Keratinocyte (primary cell): ENCODE measurements at regions not wholly inside any gene's neighbourhood (a gene's known extent, or its start where the extent isn't known, plus 50 kb on each side); places are given as distances from the start of the nearest gene placed in this dataset.

Experiments
- DNase-seq: peaks from one replicate; pipeline ENCODE4 v3.0.0-alpha.2; 2011; ENCODE audit warnings: low read depth, missing footprints, low spot score
- FAIRE-seq: peaks from 2 replicates; lab custom pipeline; 2011; peaks lifted over from hg19 to GRCh38; lab: Jason Lieb, UNC
- H2AFZ ChIP-seq: 2 replicates; pipeline ENCODE4 v1.6.0; 2012; ENCODE audit warnings: low read length, control low read depth, inconsistent platforms; ENCODE audit not compliant: control insufficient read depth
- H3K27ac ChIP-seq: 2 replicates; pipeline ENCODE4 v1.5.1; 2011; ENCODE audit warnings: low read length; ENCODE audit not compliant: control insufficient read depth, insufficient read depth
- H3K27me3 ChIP-seq: 3 replicates; pipeline ENCODE4 v1.6.0; 2011; ENCODE audit warnings: low read length; ENCODE audit not compliant: control insufficient read depth, insufficient read depth; ENCODE audit errors: extremely low read depth
- H3K36me3 ChIP-seq, 2 experiments: 2 replicates in 1 of 2; 3 replicates in 1 of 2; pipeline ENCODE4 v1.5.1; 2011; ENCODE audit warnings: low read length in 2 of 2, mild to moderate bottlenecking in 1 of 2; ENCODE audit not compliant: control insufficient read depth in 2 of 2, insufficient read depth in 2 of 2; ENCODE audit errors: extremely low read depth in 1 of 2
- H3K4me1 ChIP-seq: 3 replicates; pipeline ENCODE4 v1.5.1; 2011; ENCODE audit warnings: low read length; ENCODE audit not compliant: control insufficient read depth, insufficient read depth; ENCODE audit errors: extremely low read depth
- H3K4me2 ChIP-seq: 3 replicates; pipeline ENCODE4 v1.6.0; 2011; ENCODE audit warnings: low read depth, low read length; ENCODE audit not compliant: control insufficient read depth, insufficient read depth; ENCODE audit errors: extremely low read depth
- H3K4me3 ChIP-seq, 3 experiments: fragments of 200-600 bp in 1 of 3; sonication (generic) in 1 of 3; 2 replicates in 2 of 3; 3 replicates in 1 of 3; pipeline ENCODE4 v1.5.1; 2011 to 2016; ENCODE audit warnings: low read length in 3 of 3, mild to moderate bottlenecking in 3 of 3, control low read depth in 2 of 3, inconsistent platforms in 1 of 3, low read depth in 1 of 3, mixed read lengths in 1 of 3, mixed run types in 1 of 3, moderate library complexity in 1 of 3; ENCODE audit not compliant: control insufficient read depth in 2 of 3, insufficient read depth in 2 of 3; ENCODE audit errors: extremely low read depth in 1 of 3
- H3K79me2 ChIP-seq: 2 replicates; pipeline ENCODE4 v1.6.0; 2012; ENCODE audit warnings: low read length; ENCODE audit not compliant: control insufficient read depth, insufficient read depth
- H3K9ac ChIP-seq: 3 replicates; pipeline ENCODE4 v1.6.0; 2011; ENCODE audit warnings: low read length; ENCODE audit not compliant: control insufficient read depth, insufficient read depth; ENCODE audit errors: extremely low read depth
- H3K9me1 ChIP-seq: 3 replicates; pipeline ENCODE4 v1.6.0; 2011; ENCODE audit warnings: low read length; ENCODE audit not compliant: control insufficient read depth, insufficient read depth; ENCODE audit errors: extremely low read depth
- H3K9me3 ChIP-seq: 2 replicates; pipeline ENCODE4 v1.5.1; 2012; ENCODE audit warnings: low read depth, low read length; ENCODE audit not compliant: control insufficient read depth
- H4K20me1 ChIP-seq: 3 replicates; pipeline ENCODE4 v1.6.0; 2011; ENCODE audit warnings: low read length; ENCODE audit not compliant: control insufficient read depth, insufficient read depth; ENCODE audit errors: extremely low read depth
- EZH2 ChIP-seq: IDR thresholded peaks from one replicate; pipeline ENCODE4 v1.6.1; 2012; ENCODE audit warnings: inconsistent platforms, mild to moderate bottlenecking, low read length, moderate library complexity
- dilution Hi-C: fragments of 300-500 bp; cut with MboI; formaldehyde crosslinking; loops from one replicate; pipeline ENCODE4 v1.7.0; 2020; ENCODE audit warnings: low sequenced_read_pairs; ENCODE audit not compliant: extremely low pct_ligation_motif_present
- TF ChIP-seq, protein P1 (sequence below), 3 experiments: IDR thresholded peaks in 1 of 3; conservative IDR thresholded peaks in 1 of 3; optimal IDR thresholded peaks in 1 of 3; 2 replicates in 2 of 3; 3 replicates in 1 of 3; pipeline versions ENCODE3 to v1.5.1; 2011; ENCODE audit warnings: low read length in 3 of 3, mild to moderate bottlenecking in 3 of 3, moderate library complexity in 2 of 3, control low read depth in 1 of 3, inconsistent platforms in 1 of 3; ENCODE audit not compliant: insufficient read depth in 2 of 3; ENCODE audit errors: extremely low read depth in 1 of 3

- peak; percentile 57 for FAIRE-seq
- dilution Hi-C loops, result no loop called here
- H3K9me1 ChIP-seq, result no peaks in the 10 kb centered on the region
- no peaks in the 10 kb centered on the region for H3K36me3 ChIP-seq
- H3K27ac ChIP-seq, result peak overlapping the region; percentile 52
- H3K27me3 ChIP-seq, result no peaks in the 10 kb centered on the region
- no peak for TF ChIP-seq EZH2
- TF ChIP-seq, protein P1, sequence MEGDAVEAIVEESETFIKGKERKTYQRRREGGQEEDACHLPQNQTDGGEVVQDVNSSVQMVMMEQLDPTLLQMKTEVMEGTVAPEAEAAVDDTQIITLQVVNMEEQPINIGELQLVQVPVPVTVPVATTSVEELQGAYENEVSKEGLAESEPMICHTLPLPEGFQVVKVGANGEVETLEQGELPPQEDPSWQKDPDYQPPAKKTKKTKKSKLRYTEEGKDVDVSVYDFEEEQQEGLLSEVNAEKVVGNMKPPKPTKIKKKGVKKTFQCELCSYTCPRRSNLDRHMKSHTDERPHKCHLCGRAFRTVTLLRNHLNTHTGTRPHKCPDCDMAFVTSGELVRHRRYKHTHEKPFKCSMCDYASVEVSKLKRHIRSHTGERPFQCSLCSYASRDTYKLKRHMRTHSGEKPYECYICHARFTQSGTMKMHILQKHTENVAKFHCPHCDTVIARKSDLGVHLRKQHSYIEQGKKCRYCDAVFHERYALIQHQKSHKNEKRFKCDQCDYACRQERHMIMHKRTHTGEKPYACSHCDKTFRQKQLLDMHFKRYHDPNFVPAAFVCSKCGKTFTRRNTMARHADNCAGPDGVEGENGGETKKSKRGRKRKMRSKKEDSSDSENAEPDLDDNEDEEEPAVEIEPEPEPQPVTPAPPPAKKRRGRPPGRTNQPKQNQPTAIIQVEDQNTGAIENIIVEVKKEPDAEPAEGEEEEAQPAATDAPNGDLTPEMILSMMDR (optimal IDR thresholded peaks at IDR 0.05 in 1 of 3, IDR thresholded peaks at IDR 0.05 in 1 of 3, conservative IDR thresholded peaks at IDR 0.05 in 1 of 3; ENCODE audit: extremely low read depth in 1 of 3, insufficient read depth in 2 of 3, low read length in 3 of 3), result peak; percentile 52 to 77 (median 68)
- H3K9ac ChIP-seq, result no peak overlapping the region
- H3K4me1 ChIP-seq, result peaks cover 2% of the 10 kb centered on the region
- H3K4me3 ChIP-seq, result no peak overlapping the region
- H3K79me2 ChIP-seq, result no peaks in the 10 kb centered on the region
- H3K4me2 ChIP-seq, result no peak overlapping the region
- no peak overlapping the region for H2AFZ ChIP-seq
- H3K9me3 ChIP-seq, result no peaks in the 10 kb centered on the region
- DNase-seq, result no peak
- H4K20me1 ChIP-seq, result no peaks in the 10 kb centered on the region
Measured at GRCh38 chr13:73708393-73708985, 425.7 kb downstream of the KLF12 start.

DNA sequence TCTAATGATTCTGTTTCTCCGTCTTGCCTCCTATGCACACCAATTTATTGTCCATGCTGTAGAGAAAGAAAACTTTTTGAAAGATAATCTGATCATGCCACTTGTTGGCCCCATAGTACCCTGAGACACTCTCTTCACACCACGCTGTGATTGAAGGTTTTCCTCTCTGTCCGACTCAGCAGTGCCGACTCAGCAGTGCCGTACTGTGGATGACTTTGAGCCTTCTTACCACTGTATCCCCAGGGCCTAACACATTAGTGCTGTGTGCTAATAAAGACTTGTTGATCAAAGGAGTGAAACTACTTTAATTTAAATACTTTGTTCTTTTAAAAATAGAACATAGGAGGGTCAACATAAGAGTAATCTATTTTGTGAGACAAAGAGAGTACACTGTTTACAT lies 429.6 kb downstream of the KLF12 start:
- H3K9ac ChIP-seq, result no peak overlapping the region
- FAIRE-seq (peak; percentile 65), DNase-seq (no peak)
- dilution Hi-C loops, result no loop called here
- no peaks in the 10 kb centered on the region for H3K79me2 ChIP-seq
- H3K4me3 ChIP-seq, result no peak overlapping the region
- H3K27me3 ChIP-seq, result no peaks in the 10 kb centered on the region
- H3K9me1 ChIP-seq, result no peaks in the 10 kb centered on the region
- H3K4me1 ChIP-seq, result peaks cover 22% of the 10 kb centered on the region
- H2AFZ ChIP-seq, result no peak overlapping the region
- peaks cover 0 to 2% of the 10 kb centered on the region in 2 experiments for H3K36me3 ChIP-seq
- TF ChIP-seq, protein P1 (optimal IDR thresholded peaks at IDR 0.05 in 1 of 3, IDR thresholded peaks at IDR 0.05 in 1 of 3, conservative IDR thresholded peaks at IDR 0.05 in 1 of 3; ENCODE audit: extremely low read depth in 1 of 3, insufficient read depth in 2 of 3, low read length in 3 of 3), result peak; percentile 40 to 78 (median 50)
- no peak for TF ChIP-seq EZH2
- no peak overlapping the region for H3K4me2 ChIP-seq
- H3K27ac ChIP-seq, result peak overlapping the region; percentile 34
- H3K9me3 ChIP-seq, result no peaks in the 10 kb centered on the region
- no peaks in the 10 kb centered on the region for H4K20me1 ChIP-seq
